ENCODE measurements at regions not wholly inside any gene's neighbourhood (a gene's known extent, or its start where the extent isn't known, plus 50 kb on each side); places are given as distances from the start of the nearest gene placed in this dataset.

- Histone ChIP-seq H3K4me1 (ENCODE audit: control insufficient read depth in 1 of 2, extremely low read depth in 1 of 2, insufficient read depth in 2 of 2, low read length in 2 of 2) (no peaks in the 10 kb centered on the region), H3K36me3 (ENCODE audit: control insufficient read depth in 2 of 2, extremely low read depth in 1 of 2, insufficient read depth in 1 of 2, low read length in 1 of 2) (no peaks in the 10 kb centered on the region), H3K27ac (ENCODE audit: low read length) (no peak overlapping the region), H3K27me3 (replicated peaks in 1 of 2; ENCODE audit: control insufficient read depth in 2 of 2, extremely low read depth in 1 of 2, insufficient read depth in 2 of 2, low read length in 1 of 2) (no peaks in the 10 kb centered on the region), H3K4me3 (ENCODE audit: control insufficient read depth in 1 of 2, extremely low read depth in 1 of 2, low read length in 1 of 2) (no peak overlapping the region), H3K9me3 (no peaks in the 10 kb centered on the region)
- DNase-seq (no peak), ATAC-seq (replicated peaks in 1 of 4) (no peak)
- no peaks in the 10 kb centered on the region for H3K4me1 Mint-ChIP-seq
- ChIA-PET POLR2A (no interaction called here), CTCF (no interaction called here)
- no peak overlapping the region for H3K4me3 Mint-ChIP-seq
- H3K9me3 Mint-ChIP-seq, result no peaks in the 10 kb centered on the region
- H3K27ac Mint-ChIP-seq, result no peak overlapping the region
- peaks cover 2 to 11% of the 10 kb centered on the region in 2 donors for H3K27me3 Mint-ChIP-seq
- H3K36me3 Mint-ChIP-seq, result no peaks in the 10 kb centered on the region
- WGBS (ENCODE audit: insufficient coverage), result 0% methylated on average over 2 of the region's 5 CpGs
Measured at GRCh38 chr14:38828183-38828827, 274.7 kb downstream of the SEC23A start.

DNA sequence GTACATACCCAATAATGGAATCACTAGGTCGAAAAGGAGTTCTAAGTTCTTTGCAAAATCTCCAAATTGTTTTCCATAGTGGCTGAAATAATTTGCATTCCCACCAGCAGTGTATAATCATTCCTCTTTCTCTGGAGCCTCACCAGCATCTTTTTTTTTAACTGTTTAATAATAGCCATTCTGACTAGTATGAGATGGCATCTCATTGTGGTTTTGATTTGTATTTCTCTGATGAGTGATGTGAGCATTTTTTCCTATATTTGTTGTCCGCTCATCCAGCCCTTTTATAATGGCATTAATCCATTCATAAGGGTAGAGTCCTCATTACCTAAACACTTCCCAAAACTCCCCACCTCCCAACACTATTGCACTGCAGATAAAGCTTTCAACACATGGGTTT lies 278.3 kb downstream of the SEC23A start:
- Mint-ChIP-seq H3K27me3 (peaks cover 2 to 11% of the 10 kb centered on the region in 2 donors), H3K9me3 (no peaks in the 10 kb centered on the region), H3K4me1 (no peaks in the 10 kb centered on the region), H3K27ac (no peak overlapping the region), H3K4me3 (no peak overlapping the region), H3K36me3 (no peaks in the 10 kb centered on the region)
- no CpG with 5 or more reads among the region's 2 CpGs for WGBS (ENCODE audit: insufficient coverage)
- Histone ChIP-seq H3K4me3 (ENCODE audit: control insufficient read depth in 1 of 2, extremely low read depth in 1 of 2, low read length in 1 of 2) (no peak overlapping the region), H3K4me1 (ENCODE audit: control insufficient read depth in 1 of 2, extremely low read depth in 1 of 2, insufficient read depth in 2 of 2, low read length in 2 of 2) (no peaks in the 10 kb centered on the region), H3K36me3 (ENCODE audit: control insufficient read depth in 2 of 2, extremely low read depth in 1 of 2, insufficient read depth in 1 of 2, low read length in 1 of 2) (no peaks in the 10 kb centered on the region), H3K27ac (ENCODE audit: low read length) (no peak overlapping the region), H3K27me3 (replicated peaks in 1 of 2; ENCODE audit: control insufficient read depth in 2 of 2, extremely low read depth in 1 of 2, insufficient read depth in 2 of 2, low read length in 1 of 2) (no peaks in the 10 kb centered on the region), H3K9me3 (no peaks in the 10 kb centered on the region)
- ChIA-PET POLR2A (no interaction called here), CTCF (no interaction called here)
- ATAC-seq (replicated peaks in 1 of 4) (no peak), DNase-seq (no peak)

- Mint-ChIP-seq H3K4me3 (no peak overlapping the region), H3K9me3 (peaks cover 0 to 3% (median 0%) of the 10 kb centered on the region in 3 donors), H3K27me3 (no peaks in the 10 kb centered on the region), H3K4me1 (no peaks in the 10 kb centered on the region), H3K36me3 (no peaks in the 10 kb centered on the region), H3K27ac (no peak overlapping the region)
- Histone ChIP-seq H3K27ac (ENCODE audit: low read length) (no peak overlapping the region), H3K4me1 (ENCODE audit: control insufficient read depth in 1 of 2, extremely low read depth in 1 of 2, insufficient read depth in 2 of 2, low read length in 2 of 2) (no peaks in the 10 kb centered on the region), H3K36me3 (ENCODE audit: control insufficient read depth in 2 of 2, extremely low read depth in 1 of 2, insufficient read depth in 1 of 2, low read length in 1 of 2) (no peaks in the 10 kb centered on the region), H3K27me3 (replicated peaks in 1 of 2; ENCODE audit: control insufficient read depth in 2 of 2, extremely low read depth in 1 of 2, insufficient read depth in 2 of 2, low read length in 1 of 2) (no peaks in the 10 kb centered on the region), H3K4me3 (ENCODE audit: control insufficient read depth in 1 of 2, extremely low read depth in 1 of 2, low read length in 1 of 2) (no peak overlapping the region), H3K9me3 (no peaks in the 10 kb centered on the region)
- DNase-seq (no peak), ATAC-seq (replicated peaks in 1 of 4) (no peak)
- WGBS (ENCODE audit: insufficient coverage), result no CpG with 5 or more reads among the region's 1 CpG
- ChIA-PET POLR2A (no interaction called here), CTCF (no interaction called here)
Measured at GRCh38 chr14:38818555-38818954, 284.5 kb downstream of the SEC23A start.

DNA sequence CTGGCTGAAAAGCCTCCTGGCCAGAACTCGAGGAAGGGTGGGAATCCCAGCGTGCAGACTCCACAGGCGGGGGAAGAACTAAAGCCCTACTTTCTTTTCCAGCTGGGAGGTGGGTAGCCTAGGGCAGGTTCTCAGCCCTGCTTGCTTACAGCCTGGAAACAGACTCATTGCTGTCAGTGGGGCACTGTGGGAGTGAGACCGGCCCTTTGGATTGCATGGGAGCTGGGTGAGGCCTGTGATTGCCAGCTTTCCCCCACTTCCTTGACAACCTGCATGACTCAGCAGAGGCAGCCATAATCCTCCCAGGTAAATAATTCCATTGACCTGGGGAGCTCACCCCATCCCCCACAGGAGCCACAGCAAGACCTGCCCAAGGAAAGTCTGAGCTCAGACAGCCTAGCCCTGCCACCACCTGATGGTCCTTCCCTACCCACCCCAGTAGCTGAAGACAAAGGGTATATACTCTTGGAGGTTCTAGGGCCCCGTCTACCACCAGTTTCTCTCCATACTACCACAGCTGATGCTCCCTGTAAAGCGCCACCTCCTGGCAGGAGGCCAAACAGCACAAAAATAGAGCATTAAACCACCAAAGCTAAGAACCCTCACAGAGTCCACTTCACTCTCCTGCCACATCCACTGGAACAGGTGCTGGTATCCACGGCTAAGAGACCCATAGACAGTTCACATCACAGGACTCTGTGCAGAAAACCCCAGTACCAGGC lies 294.1 kb downstream of the SEC23A start:
- Mint-ChIP-seq H3K4me1 (no peaks in the 10 kb centered on the region), H3K36me3 (no peaks in the 10 kb centered on the region), H3K27ac (no peak overlapping the region), H3K9me3 (peaks cover 8 to 22% (median 13%) of the 10 kb centered on the region in 3 donors), H3K4me3 (no peak overlapping the region), H3K27me3 (peaks cover 2 to 4% of the 10 kb centered on the region in 2 donors)
- H3K4me3 ChIP-seq (ENCODE audit: control insufficient read depth in 1 of 2, extremely low read depth in 1 of 2, low read length in 1 of 2), result no peak overlapping the region
- no peak overlapping the region for H3K27ac ChIP-seq (ENCODE audit: low read length)
- no peaks in the 10 kb centered on the region for H3K9me3 ChIP-seq
- WGBS (ENCODE audit: insufficient coverage), result 78% methylated on average over 5 of the region's 7 CpGs
- POLR2A ChIA-PET, result no interaction called here
- no peaks in the 10 kb centered on the region for H3K36me3 ChIP-seq (ENCODE audit: control insufficient read depth in 2 of 2, extremely low read depth in 1 of 2, insufficient read depth in 1 of 2, low read length in 1 of 2)
- H3K4me1 ChIP-seq (ENCODE audit: control insufficient read depth in 1 of 2, extremely low read depth in 1 of 2, insufficient read depth in 2 of 2, low read length in 2 of 2), result no peaks in the 10 kb centered on the region
- CTCF ChIA-PET, result no interaction called here
- ATAC-seq (replicated peaks in 1 of 4) (no peak), DNase-seq (no peak)
- peaks cover 0 to 2% of the 10 kb centered on the region in 2 experiments for H3K27me3 ChIP-seq (replicated peaks in 1 of 2; ENCODE audit: control insufficient read depth in 2 of 2, extremely low read depth in 1 of 2, insufficient read depth in 2 of 2, low read length in 1 of 2)

- ATAC-seq (replicated peaks in 1 of 4) (no peak), DNase-seq (no peak)
- H3K9me3 Mint-ChIP-seq, result peaks cover 4 to 18% (median 9%) of the 10 kb centered on the region in 3 donors
- Histone ChIP-seq H3K4me3 (ENCODE audit: control insufficient read depth in 1 of 2, extremely low read depth in 1 of 2, low read length in 1 of 2) (no peak overlapping the region), H3K27me3 (replicated peaks in 1 of 2; ENCODE audit: control insufficient read depth in 2 of 2, extremely low read depth in 1 of 2, insufficient read depth in 2 of 2, low read length in 1 of 2) (no peaks in the 10 kb centered on the region), H3K9me3 (no peaks in the 10 kb centered on the region), H3K27ac (ENCODE audit: low read length) (no peak overlapping the region), H3K36me3 (ENCODE audit: control insufficient read depth in 2 of 2, extremely low read depth in 1 of 2, insufficient read depth in 1 of 2, low read length in 1 of 2) (no peaks in the 10 kb centered on the region), H3K4me1 (ENCODE audit: control insufficient read depth in 1 of 2, extremely low read depth in 1 of 2, insufficient read depth in 2 of 2, low read length in 2 of 2) (no peaks in the 10 kb centered on the region)
- H3K4me1 Mint-ChIP-seq, result no peaks in the 10 kb centered on the region
- H3K36me3 Mint-ChIP-seq, result no peaks in the 10 kb centered on the region
- H3K27me3 Mint-ChIP-seq, result no peaks in the 10 kb centered on the region
- no CpG with 5 or more reads among the region's 2 CpGs for WGBS (ENCODE audit: insufficient coverage)
- H3K27ac Mint-ChIP-seq, result no peak overlapping the region
- POLR2A ChIA-PET, result no interaction called here
- CTCF ChIA-PET, result no interaction called here
- H3K4me3 Mint-ChIP-seq, result no peak overlapping the region
Measured at GRCh38 chr14:38799671-38800070, 303.4 kb downstream of the SEC23A start.

DNA sequence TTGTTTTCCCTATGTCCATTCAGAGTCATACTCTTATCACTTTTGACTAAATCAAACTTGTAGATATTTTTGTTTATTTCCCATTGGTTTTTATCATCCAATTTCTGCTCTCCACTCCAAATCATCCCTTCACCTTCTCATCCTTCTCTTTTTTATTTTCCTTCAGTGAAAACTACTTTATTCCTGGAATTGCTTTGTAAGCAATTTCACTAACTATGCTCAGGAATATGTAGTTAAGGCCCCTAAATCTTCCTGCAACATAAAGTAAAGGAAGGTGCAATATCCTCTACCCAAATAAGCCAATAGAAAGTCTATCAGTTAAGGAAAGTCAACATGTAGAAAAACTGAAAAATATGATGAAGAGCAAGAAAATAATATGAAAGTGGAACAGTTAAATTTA lies 308.4 kb downstream of the SEC23A start:
- Mint-ChIP-seq H3K27me3 (no peaks in the 10 kb centered on the region), H3K4me1 (no peaks in the 10 kb centered on the region), H3K4me3 (no peak overlapping the region)

More for the DNA sequence above, 308.4 kb downstream of the SEC23A start:
- no peak overlapping the region for H3K27ac ChIP-seq (ENCODE audit: low read length)
- no peaks in the 10 kb centered on the region for H3K27me3 ChIP-seq (replicated peaks in 1 of 2; ENCODE audit: control insufficient read depth in 2 of 2, extremely low read depth in 1 of 2, insufficient read depth in 2 of 2, low read length in 1 of 2)
- no peaks in the 10 kb centered on the region for H3K4me1 ChIP-seq (ENCODE audit: control insufficient read depth in 1 of 2, extremely low read depth in 1 of 2, insufficient read depth in 2 of 2, low read length in 2 of 2)
- Mint-ChIP-seq H3K9me3 (no peaks in the 10 kb centered on the region), H3K36me3 (no peaks in the 10 kb centered on the region), H3K27ac (no peak overlapping the region)
- no peak for ATAC-seq (replicated peaks in 1 of 4)
- no peaks in the 10 kb centered on the region for H3K9me3 ChIP-seq
- CTCF ChIA-PET, result no interaction called here
- no peaks in the 10 kb centered on the region for H3K36me3 ChIP-seq (ENCODE audit: control insufficient read depth in 2 of 2, extremely low read depth in 1 of 2, insufficient read depth in 1 of 2, low read length in 1 of 2)
- no peak overlapping the region for H3K4me3 ChIP-seq (ENCODE audit: control insufficient read depth in 1 of 2, extremely low read depth in 1 of 2, low read length in 1 of 2)
- POLR2A ChIA-PET, result no interaction called here
- no peak for DNase-seq
